RWPE2 (cell line): ENCODE measurements at regions not wholly inside any gene's neighbourhood (a gene's known extent, or its start where the extent isn't known, plus 50 kb on each side); places are given as distances from the start of the nearest gene placed in this dataset.
A peak's percentile ranks its signal among the peaks of the same experiment; 100 is the strongest.
"Not testable (repeated sequence)": the region's sequence is repeated elsewhere in the genome, so short reads cannot be mapped to it uniquely, and the experiment has no call there.

Source experiments
- ATAC-seq: fragments of 200-7000 bp; cut with Tn5 transposase; 3 replicates; pipeline ENCODE4 v1.9.1; 2021; ENCODE audit warnings: low read depth
- DNase-seq: peaks from one replicate; pipeline ENCODE4 v3.0.0-alpha.2; 2020; ENCODE audit warnings: low spot score
- H3K27ac ChIP-seq: fragments of 450-650 bp; 2 replicates; pipeline ENCODE4 v1.5.1; 2017; ENCODE audit warnings: mild to moderate bottlenecking; ENCODE audit not compliant: poor library complexity, severe bottlenecking
- H3K27me3 ChIP-seq: fragments of 250-450 bp; sonication (Bioruptor Pico); 2 replicates; pipeline ENCODE4 v1.5.1; 2021; ENCODE audit warnings: mild to moderate bottlenecking, moderate library complexity; ENCODE audit not compliant: insufficient read depth, poor library complexity, severe bottlenecking
- H3K36me3 ChIP-seq: fragments of 250-450 bp; sonication (Bioruptor Pico); 2 replicates; pipeline ENCODE4 v1.5.1; 2020; ENCODE audit warnings: low read depth, mild to moderate bottlenecking, moderate library complexity
- H3K4me1 ChIP-seq: fragments of 250-450 bp; sonication (Bioruptor Pico); 2 replicates; pipeline ENCODE4 v1.5.1; 2021; ENCODE audit warnings: mild to moderate bottlenecking, moderate library complexity; ENCODE audit not compliant: insufficient read depth, poor library complexity, severe bottlenecking
- H3K4me3 ChIP-seq: fragments of 250-450 bp; sonication (Bioruptor Pico); 2 replicates; pipeline ENCODE4 v1.5.1; 2021; ENCODE audit warnings: mild to moderate bottlenecking, moderate library complexity; ENCODE audit not compliant: severe bottlenecking
- H3K9me3 ChIP-seq: fragments of 250-450 bp; sonication (Bioruptor Pico); 2 replicates; pipeline ENCODE4 v1.5.1; 2021; ENCODE audit warnings: mild to moderate bottlenecking, moderate library complexity; ENCODE audit not compliant: severe bottlenecking
- CTCF ChIP-seq: fragments of 450-650 bp; IDR thresholded peaks from one replicate; pipeline ENCODE4 v1.5.1; 2017; ENCODE audit warnings: mild to moderate bottlenecking, moderate library complexity; ENCODE audit not compliant: poor library complexity, severe bottlenecking

DNA sequence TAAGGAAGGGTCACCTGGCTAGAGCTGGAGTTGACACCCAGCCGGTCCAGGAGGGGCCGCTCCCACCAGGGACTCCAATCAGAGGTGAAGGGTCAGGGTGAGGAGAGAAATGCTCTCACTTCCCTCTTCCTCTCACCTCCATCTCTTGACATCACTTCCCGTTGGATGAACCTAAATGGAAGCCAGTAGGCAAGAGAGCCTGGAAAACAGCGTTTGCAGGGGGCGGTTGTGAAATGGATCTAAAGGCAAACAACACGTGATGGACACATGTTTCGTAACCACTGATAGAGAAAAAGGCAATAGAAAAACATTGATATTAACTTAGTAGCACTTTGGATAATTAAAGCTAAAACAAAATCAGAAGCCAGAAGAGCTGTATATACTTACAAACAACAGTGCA lies 105.6 kb upstream of the FOXA2 start:
- no peak for TF ChIP-seq CTCF
- Histone ChIP-seq H3K4me3 (no peak overlapping the region), H3K36me3 (no peaks in the 10 kb centered on the region), H3K9me3 (no peaks in the 10 kb centered on the region), H3K27me3 (no peaks in the 10 kb centered on the region), H3K4me1 (no peaks in the 10 kb centered on the region), H3K27ac (no peak overlapping the region)
- no peak for DNase-seq
- no peak for ATAC-seq

GRCh38 chr20:22690616-22691179 lies 106.3 kb upstream of the FOXA2 start:
- Histone ChIP-seq H3K9me3 (no peaks in the 10 kb centered on the region), H3K4me1 (no peaks in the 10 kb centered on the region), H3K27me3 (no peaks in the 10 kb centered on the region), H3K36me3 (no peaks in the 10 kb centered on the region), H3K4me3 (no peak overlapping the region), H3K27ac (no peak overlapping the region)
- DNase-seq (no peak), ATAC-seq (no peak)
- no peak for TF ChIP-seq CTCF

- Histone ChIP-seq H3K4me1 (no peaks in the 10 kb centered on the region), H3K9me3 (no peaks in the 10 kb centered on the region), H3K27me3 (no peaks in the 10 kb centered on the region), H3K36me3 (no peaks in the 10 kb centered on the region), H3K27ac (peak overlapping the region; percentile 1), H3K4me3 (no peak overlapping the region)
- peak; percentile 97 for TF ChIP-seq CTCF
- no peak for DNase-seq
- peak; percentile 89 for ATAC-seq
Measured at GRCh38 chr20:22691369-22692118, 107.2 kb upstream of the FOXA2 start.

DNA sequence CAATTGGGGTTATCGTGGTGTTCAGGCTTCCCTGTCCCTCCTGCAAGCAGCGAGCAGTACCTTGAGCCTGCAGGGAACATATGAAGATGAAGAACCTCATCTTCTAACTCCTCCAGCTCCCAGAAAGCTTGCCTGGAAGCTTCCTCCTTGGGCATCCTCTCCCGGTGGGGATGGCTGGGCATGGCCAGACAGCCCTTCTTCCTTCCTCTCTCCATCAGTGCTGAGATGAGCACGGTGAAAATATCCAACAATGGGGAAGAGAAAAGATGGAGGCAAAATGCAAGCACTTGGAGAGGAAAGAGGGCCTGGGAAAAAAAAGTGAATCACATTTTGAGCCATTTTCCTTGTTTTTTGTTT lies 107.7 kb upstream of the FOXA2 start:
- H3K4me3 ChIP-seq, result no peak overlapping the region
- peak; percentile 6; the same call in 1 of the 3 replicates for ATAC-seq
- TF ChIP-seq CTCF, result no peak
- H3K9me3 ChIP-seq, result no peaks in the 10 kb centered on the region
- no peaks in the 10 kb centered on the region for H3K4me1 ChIP-seq
- no peaks in the 10 kb centered on the region for H3K36me3 ChIP-seq
- H3K27me3 ChIP-seq, result no peaks in the 10 kb centered on the region
- peak overlapping the region; percentile 1 for H3K27ac ChIP-seq
- no peak for DNase-seq

DNA sequence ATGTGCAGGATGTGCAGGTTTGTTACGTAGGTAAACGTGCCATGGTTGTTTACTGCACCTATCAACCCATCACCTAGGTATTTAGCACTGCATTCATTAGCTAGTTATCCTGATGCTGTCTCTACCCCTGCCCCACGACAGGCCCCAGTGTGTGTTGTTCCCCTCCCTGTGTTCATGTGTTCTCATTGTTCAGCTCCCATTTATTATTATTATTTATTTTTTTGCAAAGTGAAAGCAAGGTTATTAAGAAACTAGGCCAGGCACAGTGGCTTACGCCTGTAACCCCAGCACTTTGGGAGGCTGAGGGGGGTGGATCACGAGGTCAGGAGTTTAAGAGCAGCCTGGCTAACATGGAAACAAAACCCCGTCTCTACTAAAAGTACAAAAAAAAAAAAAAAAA lies 108.2 kb upstream of the FOXA2 start:
- H3K27me3 ChIP-seq, H3K27ac ChIP-seq, H3K36me3 ChIP-seq, DNase-seq, H3K4me3 ChIP-seq, H3K9me3 ChIP-seq, H3K4me1 ChIP-seq, ATAC-seq: not testable (repeated sequence)
